ENCODE measurements at regions not wholly inside any gene's neighbourhood (a gene's known extent, or its start where the extent isn't known, plus 50 kb on each side); places are given as distances from the start of the nearest gene placed in this dataset.

GRCh38 chr9:83130541-83130940, 67.6 kb upstream of the RASEF start:
- TF ChIP-seq POLR2A (IDR thresholded peaks at IDR 0.05): no peak
- TF ChIP-seq, protein P1, sequence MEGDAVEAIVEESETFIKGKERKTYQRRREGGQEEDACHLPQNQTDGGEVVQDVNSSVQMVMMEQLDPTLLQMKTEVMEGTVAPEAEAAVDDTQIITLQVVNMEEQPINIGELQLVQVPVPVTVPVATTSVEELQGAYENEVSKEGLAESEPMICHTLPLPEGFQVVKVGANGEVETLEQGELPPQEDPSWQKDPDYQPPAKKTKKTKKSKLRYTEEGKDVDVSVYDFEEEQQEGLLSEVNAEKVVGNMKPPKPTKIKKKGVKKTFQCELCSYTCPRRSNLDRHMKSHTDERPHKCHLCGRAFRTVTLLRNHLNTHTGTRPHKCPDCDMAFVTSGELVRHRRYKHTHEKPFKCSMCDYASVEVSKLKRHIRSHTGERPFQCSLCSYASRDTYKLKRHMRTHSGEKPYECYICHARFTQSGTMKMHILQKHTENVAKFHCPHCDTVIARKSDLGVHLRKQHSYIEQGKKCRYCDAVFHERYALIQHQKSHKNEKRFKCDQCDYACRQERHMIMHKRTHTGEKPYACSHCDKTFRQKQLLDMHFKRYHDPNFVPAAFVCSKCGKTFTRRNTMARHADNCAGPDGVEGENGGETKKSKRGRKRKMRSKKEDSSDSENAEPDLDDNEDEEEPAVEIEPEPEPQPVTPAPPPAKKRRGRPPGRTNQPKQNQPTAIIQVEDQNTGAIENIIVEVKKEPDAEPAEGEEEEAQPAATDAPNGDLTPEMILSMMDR (IDR thresholded peaks at IDR 0.05): no peak
- no peak for TF ChIP-seq EP300 (IDR thresholded peaks at IDR 0.05)

Measured in stomach (tissue), 4 donors.